Bronchial epithelial cell (primary cell): ENCODE measurements at regions not wholly inside any gene's neighbourhood (a gene's known extent, or its start where the extent isn't known, plus 50 kb on each side); places are given as distances from the start of the nearest gene placed in this dataset.

Experiments used
- DNase-seq: peaks from one replicate; pipeline ENCODE4 v3.0.0-alpha.2; 2010; ENCODE audit warnings: low read depth
- FAIRE-seq: peaks from 2 replicates; lab custom pipeline; 2011; peaks lifted over from hg19 to GRCh38; lab: Jason Lieb, UNC
- H3K27me3 ChIP-seq: 2 replicates; pipeline ENCODE4 v1.5.1; 2011; ENCODE audit warnings: low read length; ENCODE audit not compliant: control insufficient read depth, insufficient read depth
- H3K36me3 ChIP-seq: 2 replicates; pipeline ENCODE4 v1.5.1; 2011; ENCODE audit warnings: low read length; ENCODE audit not compliant: control insufficient read depth, insufficient read depth
- H3K4me3 ChIP-seq: 2 replicates; pipeline ENCODE4 v1.5.1; 2011; ENCODE audit warnings: mild to moderate bottlenecking, low read depth, low read length, control low read depth
- TF ChIP-seq, protein P1 (sequence below): IDR thresholded peaks from 2 replicates; pipeline ENCODE4 v1.5.1; 2011; ENCODE audit warnings: mild to moderate bottlenecking, moderate library complexity, low read length, control low read depth, inconsistent platforms; ENCODE audit not compliant: insufficient read depth, severe bottlenecking

DNA sequence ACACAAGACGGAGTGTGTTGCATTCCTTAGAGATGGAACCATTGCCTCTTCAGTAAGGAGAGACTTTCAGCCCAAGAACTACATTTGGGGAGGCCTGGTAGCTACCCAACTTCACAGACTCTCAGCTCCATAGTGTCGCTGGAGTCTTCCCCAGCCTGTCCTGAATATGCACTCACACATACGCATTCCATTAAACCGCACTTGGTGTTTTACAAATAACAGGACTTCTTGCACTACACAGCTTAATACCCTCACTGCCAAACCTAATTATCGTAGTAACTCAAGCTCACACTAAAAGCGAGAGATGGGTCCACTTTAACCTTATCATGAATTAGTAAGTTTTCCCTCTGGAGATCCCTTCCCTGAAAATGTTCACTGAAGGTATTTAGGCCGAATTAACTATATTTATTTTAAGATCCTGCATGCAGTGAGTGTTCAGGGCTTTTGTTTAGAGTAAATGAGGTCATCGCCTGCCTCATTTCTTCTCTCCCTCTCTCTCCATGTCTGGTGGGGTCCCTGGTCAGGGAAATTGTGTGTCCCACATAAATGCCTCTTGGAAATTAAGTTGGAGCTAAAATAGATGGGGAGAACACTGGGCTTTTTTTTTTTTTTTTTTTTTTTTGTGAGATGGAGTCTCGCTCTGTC, 171.9 kb downstream of the FAM43A start:
- TF ChIP-seq, protein P1, sequence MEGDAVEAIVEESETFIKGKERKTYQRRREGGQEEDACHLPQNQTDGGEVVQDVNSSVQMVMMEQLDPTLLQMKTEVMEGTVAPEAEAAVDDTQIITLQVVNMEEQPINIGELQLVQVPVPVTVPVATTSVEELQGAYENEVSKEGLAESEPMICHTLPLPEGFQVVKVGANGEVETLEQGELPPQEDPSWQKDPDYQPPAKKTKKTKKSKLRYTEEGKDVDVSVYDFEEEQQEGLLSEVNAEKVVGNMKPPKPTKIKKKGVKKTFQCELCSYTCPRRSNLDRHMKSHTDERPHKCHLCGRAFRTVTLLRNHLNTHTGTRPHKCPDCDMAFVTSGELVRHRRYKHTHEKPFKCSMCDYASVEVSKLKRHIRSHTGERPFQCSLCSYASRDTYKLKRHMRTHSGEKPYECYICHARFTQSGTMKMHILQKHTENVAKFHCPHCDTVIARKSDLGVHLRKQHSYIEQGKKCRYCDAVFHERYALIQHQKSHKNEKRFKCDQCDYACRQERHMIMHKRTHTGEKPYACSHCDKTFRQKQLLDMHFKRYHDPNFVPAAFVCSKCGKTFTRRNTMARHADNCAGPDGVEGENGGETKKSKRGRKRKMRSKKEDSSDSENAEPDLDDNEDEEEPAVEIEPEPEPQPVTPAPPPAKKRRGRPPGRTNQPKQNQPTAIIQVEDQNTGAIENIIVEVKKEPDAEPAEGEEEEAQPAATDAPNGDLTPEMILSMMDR, result no peak
- FAIRE-seq (no peak), DNase-seq (no peak)
- Histone ChIP-seq H3K36me3 (no peaks in the 10 kb centered on the region), H3K4me3 (no peak overlapping the region), H3K27me3 (peaks cover 8% of the 10 kb centered on the region)

DNA sequence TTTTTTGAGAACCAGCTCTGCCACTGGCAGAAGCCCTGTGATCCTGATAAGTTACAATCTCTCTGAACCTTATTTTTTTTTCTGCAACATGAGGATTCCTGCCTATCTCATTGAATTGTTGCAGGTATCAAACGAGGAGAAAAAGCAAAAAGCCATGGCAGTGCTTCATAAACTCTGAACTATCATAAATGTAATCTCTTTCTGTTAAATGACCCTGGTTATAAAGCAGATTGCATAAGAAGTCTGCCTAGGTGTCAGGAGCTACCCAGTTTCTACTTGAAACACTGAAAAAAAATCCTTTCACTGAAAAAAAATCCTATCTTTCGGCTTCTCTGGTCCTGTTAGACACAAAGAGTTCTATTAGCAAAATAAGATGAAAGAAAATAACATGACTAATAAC, 172.7 kb downstream of the FAM43A start:
- Histone ChIP-seq H3K4me3 (no peak overlapping the region), H3K36me3 (no peaks in the 10 kb centered on the region), H3K27me3 (peaks cover 3% of the 10 kb centered on the region)
- TF ChIP-seq, protein P1, result no peak
- FAIRE-seq (no peak), DNase-seq (no peak)

DNA sequence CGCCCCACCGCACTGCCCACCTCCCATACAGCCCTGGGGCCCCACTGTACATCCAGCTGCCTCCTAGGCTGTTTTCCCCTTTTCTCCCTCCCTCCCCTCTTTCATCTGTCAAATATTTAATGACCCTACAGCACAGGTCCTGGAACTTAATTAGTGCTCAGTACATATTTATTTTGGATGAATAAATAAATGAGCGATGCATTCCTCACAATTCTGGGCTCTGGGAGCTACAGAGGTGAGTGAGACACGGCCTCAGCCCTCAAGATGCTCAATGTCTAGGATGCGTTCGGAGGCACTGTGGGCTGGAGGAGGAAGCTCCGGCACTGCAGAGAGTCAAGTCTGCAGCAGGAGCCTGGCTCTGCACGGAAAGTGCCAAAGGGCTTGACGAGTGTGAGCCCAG, 175.0 kb downstream of the FAM43A start:
- Histone ChIP-seq H3K4me3 (no peak overlapping the region), H3K27me3 (peaks cover 3% of the 10 kb centered on the region), H3K36me3 (no peaks in the 10 kb centered on the region)
- TF ChIP-seq, protein P1, result no peak
- DNase-seq (no peak), FAIRE-seq (no peak)

DNA sequence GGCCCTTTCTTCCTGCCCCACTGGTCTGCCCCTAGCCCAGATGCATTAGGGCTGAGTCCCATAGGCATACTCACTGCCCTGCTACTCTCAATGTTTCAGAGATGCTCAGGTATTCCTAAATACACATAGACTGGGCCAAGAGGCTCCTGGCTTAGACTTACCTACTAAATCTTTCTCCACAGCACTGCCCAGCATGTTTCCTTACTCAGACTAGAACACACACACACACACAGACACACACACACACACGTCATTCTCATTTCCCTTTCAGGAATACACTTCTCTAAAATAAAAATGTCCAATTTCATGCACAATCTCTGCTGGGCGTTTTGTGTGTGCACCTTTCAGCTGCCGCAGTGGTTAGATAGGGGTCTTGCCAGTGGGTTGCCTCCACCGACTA, 175.7 kb downstream of the FAM43A start:
- TF ChIP-seq, protein P1, result no peak
- no peaks in the 10 kb centered on the region for H3K36me3 ChIP-seq
- H3K4me3 ChIP-seq, result no peak overlapping the region
- FAIRE-seq, result no peak
- H3K27me3 ChIP-seq, result peaks cover 3% of the 10 kb centered on the region
- no peak for DNase-seq

DNA sequence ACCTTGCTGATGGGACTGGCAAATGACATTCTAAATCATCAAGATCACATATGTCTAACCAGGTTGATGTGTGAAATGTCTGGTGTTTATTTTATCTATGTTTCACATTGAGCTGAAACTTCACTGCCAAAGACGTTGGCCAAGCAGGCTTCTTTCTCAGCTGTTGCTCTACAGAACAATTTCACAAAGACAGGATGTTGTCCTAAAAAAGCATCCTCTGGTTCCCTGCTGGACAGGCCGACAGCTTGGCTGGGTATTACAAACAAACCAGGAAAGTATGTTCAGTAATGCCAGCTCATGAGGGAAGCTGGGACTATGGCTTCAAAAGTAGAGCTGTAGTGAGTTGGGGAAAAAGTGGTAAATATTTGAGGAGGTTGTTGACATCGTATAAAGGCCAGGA, 179.4 kb downstream of the FAM43A start:
- TF ChIP-seq, protein P1, result no peak
- Histone ChIP-seq H3K4me3 (no peak overlapping the region), H3K36me3 (no peaks in the 10 kb centered on the region), H3K27me3 (peaks cover 3% of the 10 kb centered on the region)
- no peak for FAIRE-seq
- no peak for DNase-seq

DNA sequence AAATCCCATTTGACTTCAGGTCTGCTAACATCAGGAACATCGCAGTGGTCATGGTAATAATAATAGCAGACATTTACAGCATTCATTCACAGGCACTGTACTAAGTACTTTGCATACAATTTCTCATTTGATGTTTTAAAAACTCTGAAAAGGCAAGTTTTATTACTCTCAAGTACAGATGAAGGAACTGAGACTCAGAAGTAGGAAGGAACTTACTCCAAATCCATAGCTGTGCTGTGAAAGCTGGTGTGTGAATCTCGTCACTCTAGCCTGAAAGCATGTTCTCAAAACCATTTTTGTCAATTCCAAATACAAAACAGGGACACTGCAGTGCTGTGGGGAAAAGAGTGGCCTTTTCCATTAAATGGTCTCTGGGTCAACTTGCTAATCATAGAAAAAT, 179.9 kb downstream of the FAM43A start:
- Histone ChIP-seq H3K36me3 (no peaks in the 10 kb centered on the region), H3K4me3 (no peak overlapping the region), H3K27me3 (peaks cover 3% of the 10 kb centered on the region)
- DNase-seq (no peak), FAIRE-seq (no peak)
- TF ChIP-seq, protein P1, result no peak
